ENCODE measurements at regions not wholly inside any gene's neighbourhood (a gene's known extent, or its start where the extent isn't known, plus 50 kb on each side); places are given as distances from the start of the nearest gene placed in this dataset.

GRCh38 chr13:72657379-72657778, 70.0 kb downstream of the MZT1 start:
- Mint-ChIP-seq H3K4me3 (no peak overlapping the region), H3K36me3 (no peaks in the 10 kb centered on the region), H3K9me3 (peaks cover 0 to 5% (median 0%) of the 10 kb centered on the region in 6 donors), H3K4me1 (no peaks in the 10 kb centered on the region), H3K27ac (no peak overlapping the region), H3K27me3 (ENCODE audit: low read depth in 3 of 3) (peaks cover 0 to 6% (median 2%) of the 10 kb centered on the region in 3 donors)
- DNase-seq: no peak

GRCh38 chr13:72656357-72656756, 71.1 kb downstream of the MZT1 start:
- DNase-seq: no peak
- Mint-ChIP-seq H3K27ac (no peak overlapping the region), H3K4me3 (no peak overlapping the region), H3K4me1 (no peaks in the 10 kb centered on the region), H3K9me3 (peaks cover 0 to 5% (median 0%) of the 10 kb centered on the region in 6 donors), H3K27me3 (ENCODE audit: low read depth in 3 of 3) (peaks cover 0 to 3% (median 2%) of the 10 kb centered on the region in 3 donors), H3K36me3 (no peaks in the 10 kb centered on the region)

- H3K4me3 Mint-ChIP-seq: no peak overlapping the region
- DNase-seq: no peak
- H3K36me3 Mint-ChIP-seq: no peaks in the 10 kb centered on the region
- H3K4me1 Mint-ChIP-seq: no peaks in the 10 kb centered on the region
- H3K27ac Mint-ChIP-seq: no peak overlapping the region
- peaks cover 0 to 2% (median 0%) of the 10 kb centered on the region in 3 donors for H3K27me3 Mint-ChIP-seq (ENCODE audit: low read depth in 3 of 3)
- H3K9me3 Mint-ChIP-seq: peaks cover 0 to 1% (median 0%) of the 10 kb centered on the region in 6 donors
These were observed 73.9 kb downstream of the MZT1 start for GRCh38 chr13:72653506-72653905.

GRCh38 chr13:72652681-72653080, 74.7 kb downstream of the MZT1 start:
- Mint-ChIP-seq H3K9me3 (no peaks in the 10 kb centered on the region), H3K4me3 (no peak overlapping the region), H3K27ac (no peak overlapping the region), H3K36me3 (no peaks in the 10 kb centered on the region), H3K4me1 (no peaks in the 10 kb centered on the region), H3K27me3 (ENCODE audit: low read depth in 3 of 3) (peaks cover 0 to 2% (median 0%) of the 10 kb centered on the region in 3 donors)
- no peak for DNase-seq

- no peak overlapping the region for H3K27ac Mint-ChIP-seq
- no peaks in the 10 kb centered on the region for H3K9me3 Mint-ChIP-seq
These were observed 76.3 kb downstream of the MZT1 start for GRCh38 chr13:72651144-72651543.

GRCh38 chr13:72650051-72650700, 77.3 kb downstream of the MZT1 start:
- Mint-ChIP-seq H3K9me3 (no peaks in the 10 kb centered on the region), H3K27me3 (ENCODE audit: low read depth in 3 of 3) (peaks cover 0 to 5% (median 4%) of the 10 kb centered on the region in 3 donors), H3K27ac (no peak overlapping the region), H3K36me3 (no peaks in the 10 kb centered on the region), H3K4me3 (no peak overlapping the region), H3K4me1 (no peaks in the 10 kb centered on the region)
- DNase-seq: no peak

More at GRCh38 chr13:72651144-72651543, 76.3 kb downstream of the MZT1 start:
- no peaks in the 10 kb centered on the region for H3K36me3 Mint-ChIP-seq
- no peak for DNase-seq
- no peaks in the 10 kb centered on the region for H3K4me1 Mint-ChIP-seq
- H3K4me3 Mint-ChIP-seq: no peak overlapping the region
- H3K27me3 Mint-ChIP-seq (ENCODE audit: low read depth in 3 of 3): peaks cover 0 to 2% (median 1%) of the 10 kb centered on the region in 3 donors

- H3K36me3 Mint-ChIP-seq: no peaks in the 10 kb centered on the region
- DNase-seq: no peak
- H3K27ac Mint-ChIP-seq: no peak overlapping the region
- H3K9me3 Mint-ChIP-seq: no peaks in the 10 kb centered on the region
- peaks cover 0 to 5% (median 4%) of the 10 kb centered on the region in 3 donors for H3K27me3 Mint-ChIP-seq (ENCODE audit: low read depth in 3 of 3)
- no peak overlapping the region for H3K4me3 Mint-ChIP-seq
- no peaks in the 10 kb centered on the region for H3K4me1 Mint-ChIP-seq
These were observed 78.8 kb downstream of the MZT1 start for GRCh38 chr13:72648513-72649065.

GRCh38 chr13:72647422-72647821, 80.0 kb downstream of the MZT1 start:
- no peak for DNase-seq
- Mint-ChIP-seq H3K36me3 (no peaks in the 10 kb centered on the region), H3K27ac (no peak overlapping the region), H3K4me1 (no peaks in the 10 kb centered on the region), H3K9me3 (no peaks in the 10 kb centered on the region), H3K4me3 (no peak overlapping the region), H3K27me3 (ENCODE audit: low read depth in 3 of 3) (peaks cover 0 to 5% (median 2%) of the 10 kb centered on the region in 3 donors)

- Mint-ChIP-seq H3K4me1 (no peaks in the 10 kb centered on the region), H3K27ac (no peak overlapping the region), H3K27me3 (ENCODE audit: low read depth in 3 of 3) (peaks cover 2 to 7% (median 2%) of the 10 kb centered on the region in 3 donors), H3K4me3 (no peak overlapping the region), H3K36me3 (no peaks in the 10 kb centered on the region), H3K9me3 (no peaks in the 10 kb centered on the region)
- DNase-seq: no peak
These were observed 81.9 kb downstream of the MZT1 start for GRCh38 chr13:72645521-72645920.

DNA sequence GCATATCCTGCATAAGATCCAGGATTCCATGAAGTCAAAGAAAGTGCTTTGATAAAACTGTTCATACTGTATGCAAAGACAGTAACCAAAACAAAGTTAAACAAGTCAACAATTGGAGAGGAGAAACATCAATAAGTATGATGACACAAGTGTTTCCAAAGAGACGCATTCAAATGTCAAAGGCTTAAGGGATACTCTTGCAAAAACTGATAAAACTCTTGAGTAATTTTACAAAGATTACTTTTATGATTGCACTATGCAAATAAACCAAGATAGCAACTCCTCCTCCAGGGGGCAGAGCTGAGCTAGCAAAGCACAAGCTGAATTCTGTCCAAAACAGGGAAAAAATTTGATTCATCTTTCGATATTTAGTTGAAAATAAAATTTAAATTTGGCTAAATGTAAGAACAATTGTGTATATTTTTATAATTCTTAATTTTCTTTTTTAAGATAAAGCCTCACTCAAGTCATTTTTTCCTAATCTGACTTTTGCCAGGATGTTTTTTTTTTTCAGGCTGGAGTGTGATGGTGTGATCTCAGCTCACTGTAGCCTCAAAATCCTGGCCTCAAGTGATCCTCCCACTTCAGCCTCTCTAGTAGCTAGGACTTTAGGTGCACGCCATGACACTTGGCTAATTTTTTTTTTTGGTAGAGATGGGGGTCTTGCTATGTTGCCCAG, 84.0 kb downstream of the MZT1 start:
- H3K27ac Mint-ChIP-seq: no peak overlapping the region
- no peaks in the 10 kb centered on the region for H3K36me3 Mint-ChIP-seq
- no peaks in the 10 kb centered on the region for H3K4me1 Mint-ChIP-seq
- H3K27me3 Mint-ChIP-seq (ENCODE audit: low read depth in 3 of 3): peaks cover 2 to 9% (median 2%) of the 10 kb centered on the region in 3 donors
- H3K9me3 Mint-ChIP-seq: no peaks in the 10 kb centered on the region
- peak in 2 of 3 donors; percentile 1 to 10 for DNase-seq
- H3K4me3 Mint-ChIP-seq: no peak overlapping the region

- H3K4me3 Mint-ChIP-seq: no peak overlapping the region
These were observed 88.1 kb downstream of the MZT1 start for GRCh38 chr13:72639377-72639776.

GRCh38 chr13:72638059-72638815, 89.2 kb downstream of the MZT1 start:
- Mint-ChIP-seq H3K27ac (no peak overlapping the region), H3K36me3 (no peaks in the 10 kb centered on the region), H3K27me3 (ENCODE audit: low read depth in 3 of 3) (peaks cover 0 to 4% (median 2%) of the 10 kb centered on the region in 3 donors), H3K4me1 (no peaks in the 10 kb centered on the region), H3K4me3 (no peak overlapping the region), H3K9me3 (no peaks in the 10 kb centered on the region)
- DNase-seq: no peak

More at GRCh38 chr13:72639377-72639776, 88.1 kb downstream of the MZT1 start:
- Mint-ChIP-seq H3K9me3 (no peaks in the 10 kb centered on the region), H3K4me1 (no peaks in the 10 kb centered on the region), H3K36me3 (no peaks in the 10 kb centered on the region), H3K27me3 (ENCODE audit: low read depth in 3 of 3) (peaks cover 0 to 4% (median 2%) of the 10 kb centered on the region in 3 donors), H3K27ac (no peak overlapping the region)
- DNase-seq: no peak

GRCh38 chr13:72637561-72637960, 89.9 kb downstream of the MZT1 start:
- no peak for DNase-seq
- no peak overlapping the region for H3K27ac Mint-ChIP-seq
- no peaks in the 10 kb centered on the region for H3K4me1 Mint-ChIP-seq
- H3K27me3 Mint-ChIP-seq (ENCODE audit: low read depth in 3 of 3): peaks cover 0 to 4% (median 2%) of the 10 kb centered on the region in 3 donors
- H3K9me3 Mint-ChIP-seq: no peaks in the 10 kb centered on the region
- H3K4me3 Mint-ChIP-seq: no peak overlapping the region
- no peaks in the 10 kb centered on the region for H3K36me3 Mint-ChIP-seq

GRCh38 chr13:72634859-72635258, 92.6 kb downstream of the MZT1 start:
- DNase-seq: no peak
- no peak overlapping the region for H3K4me3 Mint-ChIP-seq
- peaks cover 0 to 2% (median 0%) of the 10 kb centered on the region in 6 donors for H3K9me3 Mint-ChIP-seq
- H3K27ac Mint-ChIP-seq: no peak overlapping the region
- H3K27me3 Mint-ChIP-seq (ENCODE audit: low read depth in 3 of 3): peaks cover 0 to 2% (median 2%) of the 10 kb centered on the region in 3 donors
- no peaks in the 10 kb centered on the region for H3K36me3 Mint-ChIP-seq
- no peaks in the 10 kb centered on the region for H3K4me1 Mint-ChIP-seq
